ENCODE measurements at regions not wholly inside any gene's neighbourhood (a gene's known extent, or its start where the extent isn't known, plus 50 kb on each side); places are given as distances from the start of the nearest gene placed in this dataset.
"Not testable (repeated sequence)": the region's sequence is repeated elsewhere in the genome, so short reads cannot be mapped to it uniquely, and the experiment has no call there.

DNA sequence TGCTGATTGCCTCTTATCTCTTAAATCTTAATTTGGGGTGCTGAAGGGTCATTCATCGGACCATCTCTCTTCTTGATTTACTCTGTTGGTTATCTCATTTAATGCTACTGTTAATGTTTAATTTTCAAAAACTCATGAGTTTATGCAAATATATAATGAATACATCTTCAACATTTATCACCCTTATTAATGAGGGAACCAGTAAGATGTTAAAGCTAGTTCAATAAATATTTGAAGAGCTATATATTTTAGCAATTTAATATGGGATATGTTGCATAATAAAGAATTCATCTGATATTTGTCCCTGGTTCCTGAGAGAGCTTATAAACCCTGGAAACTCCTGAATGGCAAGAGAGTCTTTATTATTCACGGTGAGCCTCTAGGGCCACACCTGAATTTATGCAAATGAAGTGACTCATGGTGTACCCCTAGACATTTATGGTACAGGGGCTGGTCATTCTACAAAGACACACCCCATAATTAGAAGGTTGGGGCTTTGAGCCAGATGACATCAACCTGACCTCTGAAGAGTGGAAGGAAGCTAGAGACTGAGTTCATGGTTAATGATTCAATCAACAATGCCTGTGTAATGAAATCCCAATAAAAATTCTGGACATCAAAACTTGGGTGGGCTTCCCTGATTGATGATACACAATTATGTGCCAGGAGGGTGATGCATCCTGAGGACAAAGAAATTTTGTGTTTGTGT, 339.5 kb upstream of the ZNF608 start:
- no peak for DNase-seq
- H3K36me3 ChIP-seq: no peaks in the 10 kb centered on the region
- H3K27me3 ChIP-seq: no peaks in the 10 kb centered on the region
- H3K4me3 ChIP-seq (ENCODE audit: low read depth, low read length): no peak overlapping the region
- TF ChIP-seq, protein P1, sequence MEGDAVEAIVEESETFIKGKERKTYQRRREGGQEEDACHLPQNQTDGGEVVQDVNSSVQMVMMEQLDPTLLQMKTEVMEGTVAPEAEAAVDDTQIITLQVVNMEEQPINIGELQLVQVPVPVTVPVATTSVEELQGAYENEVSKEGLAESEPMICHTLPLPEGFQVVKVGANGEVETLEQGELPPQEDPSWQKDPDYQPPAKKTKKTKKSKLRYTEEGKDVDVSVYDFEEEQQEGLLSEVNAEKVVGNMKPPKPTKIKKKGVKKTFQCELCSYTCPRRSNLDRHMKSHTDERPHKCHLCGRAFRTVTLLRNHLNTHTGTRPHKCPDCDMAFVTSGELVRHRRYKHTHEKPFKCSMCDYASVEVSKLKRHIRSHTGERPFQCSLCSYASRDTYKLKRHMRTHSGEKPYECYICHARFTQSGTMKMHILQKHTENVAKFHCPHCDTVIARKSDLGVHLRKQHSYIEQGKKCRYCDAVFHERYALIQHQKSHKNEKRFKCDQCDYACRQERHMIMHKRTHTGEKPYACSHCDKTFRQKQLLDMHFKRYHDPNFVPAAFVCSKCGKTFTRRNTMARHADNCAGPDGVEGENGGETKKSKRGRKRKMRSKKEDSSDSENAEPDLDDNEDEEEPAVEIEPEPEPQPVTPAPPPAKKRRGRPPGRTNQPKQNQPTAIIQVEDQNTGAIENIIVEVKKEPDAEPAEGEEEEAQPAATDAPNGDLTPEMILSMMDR (IDR thresholded peaks at IDR 0.05; ENCODE audit: low read depth, low read length): no peak
- H3K4me1 ChIP-seq: no peaks in the 10 kb centered on the region; the same call in 1 of the 2 replicates
- no peaks in the 10 kb centered on the region for H3K9me3 ChIP-seq

DNA sequence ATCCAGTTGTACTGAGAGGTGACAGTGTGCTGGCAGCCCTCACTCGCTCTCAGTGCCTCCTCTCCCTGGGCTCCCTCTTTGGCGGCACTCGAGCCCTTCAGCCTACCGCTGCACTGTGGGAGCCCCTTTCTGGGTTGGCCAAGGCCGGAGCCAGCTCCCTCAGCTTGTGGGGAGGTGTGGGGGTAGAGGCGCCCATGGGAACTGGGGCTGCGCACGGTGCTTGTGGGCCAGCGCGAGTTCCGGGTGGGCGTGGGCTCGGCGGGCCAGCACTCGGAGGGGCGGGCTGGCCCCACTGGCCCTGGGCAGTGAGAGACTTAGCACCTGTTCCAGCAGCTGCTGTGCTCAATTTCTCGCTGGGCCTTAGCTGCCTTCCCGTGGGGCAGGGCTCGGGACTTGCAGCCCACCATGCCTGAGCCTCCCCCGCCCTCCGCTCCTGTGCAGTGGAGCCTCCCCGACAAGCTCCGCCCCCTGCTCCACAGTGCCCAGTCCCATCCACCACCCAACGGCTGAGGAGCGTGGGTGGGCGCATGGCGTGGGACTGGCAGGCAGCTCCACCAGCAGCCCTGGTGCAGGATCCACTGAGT, 342.2 kb upstream of the ZNF608 start:
- H3K9me3 ChIP-seq: no peaks in the 10 kb centered on the region
- H3K4me3 ChIP-seq (ENCODE audit: low read depth, low read length): no peak overlapping the region
- no peaks in the 10 kb centered on the region for H3K4me1 ChIP-seq
- no peaks in the 10 kb centered on the region for H3K36me3 ChIP-seq
- peak; percentile 6 for DNase-seq
- TF ChIP-seq, protein P1 (IDR thresholded peaks at IDR 0.05; ENCODE audit: low read depth, low read length): no peak
- H3K27me3 ChIP-seq: no peaks in the 10 kb centered on the region

DNA sequence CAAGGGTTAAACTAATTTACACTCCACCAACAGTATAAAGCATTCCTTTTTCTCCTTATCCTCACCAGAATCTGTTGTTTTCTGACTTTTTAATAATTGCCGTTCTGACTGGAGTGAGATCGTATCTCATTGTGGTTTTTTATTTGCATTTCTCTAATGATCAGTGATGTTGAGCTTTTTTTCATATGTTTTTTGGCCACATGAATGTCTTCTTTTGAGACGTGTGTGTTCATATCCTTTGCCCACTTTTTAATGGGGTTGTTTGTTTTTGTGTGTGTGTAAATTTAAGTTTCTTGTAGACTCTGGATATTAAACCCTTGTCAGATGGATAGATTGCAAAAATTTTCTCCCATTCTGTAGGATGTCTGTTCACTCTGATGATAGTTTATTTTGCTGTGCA, 345.7 kb upstream of the ZNF608 start:
- not testable (repeated sequence) for H3K4me3 ChIP-seq (ENCODE audit: low read depth, low read length); DNase-seq; H3K27me3 ChIP-seq; H3K9me3 ChIP-seq; H3K4me1 ChIP-seq; H3K36me3 ChIP-seq

DNA sequence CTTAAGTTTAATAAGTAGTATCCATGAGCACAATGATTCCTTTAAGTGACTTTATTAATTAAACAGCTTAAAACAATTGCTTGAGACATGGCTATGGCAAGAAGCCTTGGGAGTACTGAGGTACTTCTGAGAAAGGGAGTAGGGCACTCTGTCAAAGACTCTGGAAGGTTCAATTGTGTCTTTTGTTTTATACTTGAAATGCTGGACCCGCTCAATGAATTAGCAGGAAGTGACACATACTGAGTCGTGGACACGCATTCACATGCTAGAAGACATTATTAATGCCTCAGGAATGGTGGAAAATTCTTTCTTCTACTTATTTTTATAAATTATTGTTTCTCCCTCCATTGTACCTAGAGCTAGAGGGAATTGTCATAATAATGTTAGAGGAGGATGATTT, 347.3 kb upstream of the ZNF608 start:
- Histone ChIP-seq H3K27me3 (no peaks in the 10 kb centered on the region), H3K9me3 (no peaks in the 10 kb centered on the region), H3K36me3 (no peaks in the 10 kb centered on the region), H3K4me3 (ENCODE audit: low read depth, low read length) (no peak overlapping the region), H3K4me1 (no peaks in the 10 kb centered on the region)
- TF ChIP-seq, protein P1 (IDR thresholded peaks at IDR 0.05; ENCODE audit: low read depth, low read length): no peak
- DNase-seq: no peak

DNA sequence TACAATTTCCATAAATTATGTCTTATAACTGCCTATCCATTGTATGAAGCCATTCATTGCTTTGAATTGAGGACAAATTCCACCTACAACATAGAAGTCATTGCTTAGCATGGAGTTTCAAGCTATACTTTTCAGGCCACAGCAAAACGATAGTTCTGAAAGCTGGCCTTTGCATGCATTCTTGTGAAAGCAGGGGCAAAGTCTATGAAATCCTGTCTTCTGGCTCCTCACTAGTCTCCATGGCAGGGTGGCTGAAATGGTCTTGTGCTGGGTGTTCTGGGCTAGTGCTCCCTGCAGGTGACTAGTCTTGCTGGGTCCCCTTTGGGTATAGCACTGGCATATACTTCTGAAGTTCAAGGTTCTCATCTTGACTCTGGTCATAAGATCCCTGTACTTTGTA, 353.9 kb upstream of the ZNF608 start:
- Histone ChIP-seq H3K27me3 (no peaks in the 10 kb centered on the region), H3K4me3 (ENCODE audit: low read depth, low read length) (no peak overlapping the region), H3K36me3 (no peaks in the 10 kb centered on the region), H3K9me3 (no peaks in the 10 kb centered on the region), H3K4me1 (no peaks in the 10 kb centered on the region)
- no peak for DNase-seq
- TF ChIP-seq, protein P1 (IDR thresholded peaks at IDR 0.05; ENCODE audit: low read depth, low read length): no peak

DNA sequence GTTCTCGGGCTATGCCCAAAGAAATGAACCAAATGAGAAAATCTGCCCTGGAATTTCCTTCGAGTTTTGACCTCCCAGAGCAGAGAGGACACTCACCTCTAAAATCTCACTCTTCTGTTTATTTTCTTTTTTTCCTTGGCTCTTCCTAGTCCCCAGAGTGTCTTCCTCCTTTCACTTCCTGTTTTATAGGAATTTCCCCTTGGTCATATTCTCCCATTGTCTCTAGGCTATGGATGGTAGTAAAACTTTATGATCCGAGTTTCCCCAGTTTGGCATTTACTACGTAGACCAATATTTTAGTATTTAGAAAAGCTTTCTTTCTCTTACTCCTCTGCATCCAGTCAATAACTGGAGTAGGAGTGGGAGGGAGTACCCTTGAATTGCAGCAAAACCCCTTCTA, 354.5 kb upstream of the ZNF608 start:
- Histone ChIP-seq H3K27me3 (no peaks in the 10 kb centered on the region), H3K9me3 (no peaks in the 10 kb centered on the region), H3K4me3 (ENCODE audit: low read depth, low read length) (no peak overlapping the region), H3K36me3 (no peaks in the 10 kb centered on the region), H3K4me1 (no peaks in the 10 kb centered on the region)
- TF ChIP-seq, protein P1 (IDR thresholded peaks at IDR 0.05; ENCODE audit: low read depth, low read length): no peak
- no peak for DNase-seq
